Tibial nerve (tissue), 4 donors: ENCODE measurements at regions not wholly inside any gene's neighbourhood (a gene's known extent, or its start where the extent isn't known, plus 50 kb on each side); places are given as distances from the start of the nearest gene placed in this dataset.

Experiments
- DNase-seq, 2 donors: peaks; one replicate each; pipeline ENCODE4 v3.0.0-alpha.2; 2019; ENCODE audit warnings: low spot score in 2 of 2
- H3K27ac ChIP-seq, 4 donors: fragments of 200-600 bp; sonication (generic) in 3 of 4; one replicate each; pipeline ENCODE4 v1.5.1; 2017 to 2019; ENCODE audit warnings: mild to moderate bottlenecking in 1 of 4
- H3K27me3 ChIP-seq, 2 donors: fragments of 200-600 bp; sonication (generic) in 1 of 2; one replicate each; pipeline versions ENCODE4 v1.5.1 to v1.6.0; 2017 to 2019
- H3K36me3 ChIP-seq, 3 donors: fragments of 200-600 bp; sonication (generic); one replicate each; pipeline ENCODE4 v1.5.1; 2018 to 2019
- H3K4me1 ChIP-seq, 4 donors: fragments of 200-600 bp; sonication (generic) in 3 of 4; one replicate each; pipeline ENCODE4 v1.5.1; 2017 to 2019
- H3K4me3 ChIP-seq, 4 donors: fragments of 200-600 bp; sonication (generic) in 3 of 4; one replicate each; pipeline ENCODE4 v1.5.1; 2017 to 2019; ENCODE audit warnings: mild to moderate bottlenecking in 1 of 4, moderate library complexity in 1 of 4
- H3K9me3 ChIP-seq, 4 donors: fragments of 200-600 bp; sonication (generic) in 3 of 4; one replicate each; pipeline ENCODE4 v1.5.1; 2017 to 2019
- CTCF ChIP-seq, 5 experiments: fragments of 200-600 bp in 3 of 5; fragments of 450-650 bp in 2 of 5; sonication (generic) in 3 of 5; IDR thresholded peaks; one replicate each; pipeline ENCODE4 v1.5.1; 2016 to 2019; ENCODE audit warnings: antibody characterized with exemption in 5 of 5, mild to moderate bottlenecking in 3 of 5, moderate library complexity in 2 of 5
- EP300 ChIP-seq, 2 donors: sonication (generic); formaldehyde crosslinking; IDR thresholded peaks; one replicate each; pipeline ENCODE4 v1.6.1; 2017; ENCODE audit warnings: antibody characterized with exemption in 2 of 2, mild to moderate bottlenecking in 1 of 2
- POLR2A ChIP-seq, 2 donors: fragments of 450-650 bp; IDR thresholded peaks; one replicate each; pipeline ENCODE4 v1.6.1; 2017; ENCODE audit warnings: antibody characterized with exemption in 2 of 2, mild to moderate bottlenecking in 2 of 2, moderate library complexity in 2 of 2
- WGBS, 2 donors: methylation state at CpG; one replicate each; pipeline ENCODE4 v1.1.5; 2018; 5-methylcytosine and 5-hydroxymethylcytosine counted together

DNA sequence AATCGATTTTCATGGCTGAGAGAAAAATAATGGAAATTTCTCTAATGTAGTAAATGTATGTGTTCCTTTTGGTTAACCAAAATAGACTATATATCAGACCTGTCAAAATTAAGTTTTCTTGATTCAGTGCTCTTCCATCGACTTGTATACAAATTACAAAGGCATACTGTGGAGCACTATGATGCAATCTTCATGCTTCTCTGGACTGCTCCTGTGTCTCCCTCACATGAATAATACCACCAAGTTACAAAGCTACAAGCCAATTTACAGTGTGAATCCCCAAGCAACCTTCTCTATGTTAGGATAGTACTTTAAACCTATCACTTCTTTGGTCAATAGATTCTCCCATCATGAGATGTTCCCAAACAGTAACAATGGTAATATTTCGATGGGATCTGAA lies 577.9 kb downstream of the PPARGC1A start:
- 73 to 76% methylated on average over 3 of the region's 3 CpGs for WGBS, 2 donors
- H3K36me3 ChIP-seq: no peaks in the 10 kb centered on the region
- DNase-seq: no peak
- H3K4me1 ChIP-seq: no peaks in the 10 kb centered on the region
- H3K4me3 ChIP-seq: no peak overlapping the region
- no peaks in the 10 kb centered on the region for H3K27me3 ChIP-seq
- TF ChIP-seq CTCF (IDR thresholded peaks at IDR 0.05) (no peak), EP300 (IDR thresholded peaks at IDR 0.05) (no peak), POLR2A (IDR thresholded peaks at IDR 0.05) (no peak)
- no peaks in the 10 kb centered on the region for H3K9me3 ChIP-seq
- H3K27ac ChIP-seq: no peak overlapping the region

DNA sequence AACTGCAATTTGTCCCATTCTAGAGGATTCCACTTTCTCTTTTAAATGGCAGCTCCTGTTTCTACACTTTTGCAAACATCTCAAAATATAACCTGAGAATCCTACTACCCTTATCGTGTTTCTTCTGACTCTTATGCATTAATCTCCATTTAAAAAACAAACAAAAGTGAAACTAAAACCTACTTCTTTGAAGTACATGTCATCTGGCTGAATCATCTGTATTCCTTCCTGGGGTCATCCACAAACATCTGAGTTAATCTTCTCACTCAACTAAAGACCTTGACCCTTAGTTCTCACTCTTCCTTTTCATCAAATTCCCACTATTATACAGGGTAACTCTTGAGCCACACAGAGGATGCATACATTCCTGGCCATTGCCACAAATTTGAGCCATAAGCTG lies 584.8 kb downstream of the PPARGC1A start:
- 71 to 76% methylated on average over 1 of the region's 1 CpG for WGBS, 2 donors
- no peaks in the 10 kb centered on the region for H3K4me1 ChIP-seq
- H3K36me3 ChIP-seq: no peaks in the 10 kb centered on the region
- H3K27me3 ChIP-seq: no peaks in the 10 kb centered on the region
- H3K9me3 ChIP-seq: no peaks in the 10 kb centered on the region
- no peak for TF ChIP-seq EP300 (IDR thresholded peaks at IDR 0.05)
- no peak for TF ChIP-seq POLR2A (IDR thresholded peaks at IDR 0.05)
- TF ChIP-seq CTCF (IDR thresholded peaks at IDR 0.05): no peak
- no peak for DNase-seq
- H3K4me3 ChIP-seq: no peak overlapping the region
- H3K27ac ChIP-seq: no peak overlapping the region

DNA sequence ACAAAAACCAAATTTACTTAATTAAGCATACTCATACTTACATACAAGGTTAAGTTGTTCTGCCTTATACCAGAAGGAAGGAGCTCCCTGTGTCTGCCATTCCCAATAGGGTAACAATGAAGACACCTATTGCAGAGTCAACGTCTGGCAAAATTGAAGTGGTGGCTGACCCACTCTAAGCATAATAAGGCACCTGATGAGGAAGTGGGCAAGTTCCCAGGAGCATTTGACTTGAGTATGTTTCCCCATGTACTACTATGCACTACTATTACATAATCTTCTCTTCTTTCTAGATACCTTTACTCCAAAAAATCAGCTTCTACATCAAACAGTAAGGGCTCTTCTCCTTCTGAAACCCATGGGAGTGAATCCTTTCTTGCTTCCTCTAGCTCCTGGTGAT lies 591.5 kb downstream of the PPARGC1A start:
- no peak for TF ChIP-seq CTCF (IDR thresholded peaks at IDR 0.05)
- no peak for TF ChIP-seq EP300 (IDR thresholded peaks at IDR 0.05)
- TF ChIP-seq POLR2A (IDR thresholded peaks at IDR 0.05): no peak
- 53 to 75% methylated on average over 1 of the region's 1 CpG for WGBS, 2 donors
- no peaks in the 10 kb centered on the region for H3K9me3 ChIP-seq

GRCh38 chr4:23297327-23297726 lies 592.5 kb downstream of the PPARGC1A start:
- Histone ChIP-seq H3K27ac (no peak overlapping the region), H3K9me3 (no peaks in the 10 kb centered on the region), H3K36me3 (no peaks in the 10 kb centered on the region), H3K4me1 (no peaks in the 10 kb centered on the region), H3K4me3 (no peak overlapping the region), H3K27me3 (no peaks in the 10 kb centered on the region)
- DNase-seq: no peak
- WGBS, 2 donors: 87 to 89% methylated on average over 4 of the region's 4 CpGs
- no peak for TF ChIP-seq CTCF (IDR thresholded peaks at IDR 0.05)
- no peak for TF ChIP-seq EP300 (IDR thresholded peaks at IDR 0.05)
- no peak for TF ChIP-seq POLR2A (IDR thresholded peaks at IDR 0.05)

More for the DNA sequence above, 591.5 kb downstream of the PPARGC1A start:
- H3K4me3 ChIP-seq: no peak overlapping the region
- no peaks in the 10 kb centered on the region for H3K4me1 ChIP-seq
- H3K36me3 ChIP-seq: no peaks in the 10 kb centered on the region
- H3K27ac ChIP-seq: no peak overlapping the region
- no peak for DNase-seq
- no peaks in the 10 kb centered on the region for H3K27me3 ChIP-seq

DNA sequence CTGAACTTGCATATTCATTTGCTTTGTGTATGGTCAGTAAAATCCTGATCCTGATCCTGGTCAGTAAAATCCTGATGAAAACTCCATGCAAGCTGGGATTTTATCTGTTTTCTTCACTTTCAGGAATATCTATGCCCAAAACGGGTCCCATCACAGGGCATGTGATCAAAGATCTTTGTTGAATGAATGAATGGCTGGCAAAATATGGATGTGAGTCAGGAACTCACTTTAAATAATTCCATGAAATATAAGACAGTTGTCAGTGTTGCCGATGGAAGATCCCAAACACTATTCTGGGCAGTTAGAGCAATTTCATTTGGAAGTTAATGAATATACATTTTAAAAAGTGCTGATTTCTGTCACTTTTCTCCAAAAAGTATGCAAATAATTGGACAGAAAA lies 598.4 kb downstream of the GBA3 start:
- WGBS, 2 donors: 83% methylated on average over 2 of the region's 2 CpGs
- no peak for DNase-seq

GRCh38 chr4:23290656-23291055 lies 597.9 kb downstream of the GBA3 start:
- no peaks in the 10 kb centered on the region for H3K27me3 ChIP-seq
- TF ChIP-seq POLR2A (IDR thresholded peaks at IDR 0.05): no peak
- no peak for TF ChIP-seq EP300 (IDR thresholded peaks at IDR 0.05)
- TF ChIP-seq CTCF (IDR thresholded peaks at IDR 0.05): no peak
- WGBS, 2 donors: 65 to 76% methylated on average over 3 of the region's 3 CpGs
- no peaks in the 10 kb centered on the region for H3K9me3 ChIP-seq
- no peak overlapping the region for H3K4me3 ChIP-seq
- DNase-seq: no peak
- no peaks in the 10 kb centered on the region for H3K4me1 ChIP-seq
- no peak overlapping the region for H3K27ac ChIP-seq
- H3K36me3 ChIP-seq: no peaks in the 10 kb centered on the region

More for the DNA sequence above, 598.4 kb downstream of the GBA3 start:
- no peak for TF ChIP-seq EP300 (IDR thresholded peaks at IDR 0.05)
- Histone ChIP-seq H3K4me3 (no peak overlapping the region), H3K27ac (no peak overlapping the region), H3K36me3 (no peaks in the 10 kb centered on the region), H3K4me1 (no peaks in the 10 kb centered on the region), H3K9me3 (no peaks in the 10 kb centered on the region), H3K27me3 (no peaks in the 10 kb centered on the region)
